ENCODE measurements at regions not wholly inside any gene's neighbourhood (a gene's known extent, or its start where the extent isn't known, plus 50 kb on each side); places are given as distances from the start of the nearest gene placed in this dataset.

DNA sequence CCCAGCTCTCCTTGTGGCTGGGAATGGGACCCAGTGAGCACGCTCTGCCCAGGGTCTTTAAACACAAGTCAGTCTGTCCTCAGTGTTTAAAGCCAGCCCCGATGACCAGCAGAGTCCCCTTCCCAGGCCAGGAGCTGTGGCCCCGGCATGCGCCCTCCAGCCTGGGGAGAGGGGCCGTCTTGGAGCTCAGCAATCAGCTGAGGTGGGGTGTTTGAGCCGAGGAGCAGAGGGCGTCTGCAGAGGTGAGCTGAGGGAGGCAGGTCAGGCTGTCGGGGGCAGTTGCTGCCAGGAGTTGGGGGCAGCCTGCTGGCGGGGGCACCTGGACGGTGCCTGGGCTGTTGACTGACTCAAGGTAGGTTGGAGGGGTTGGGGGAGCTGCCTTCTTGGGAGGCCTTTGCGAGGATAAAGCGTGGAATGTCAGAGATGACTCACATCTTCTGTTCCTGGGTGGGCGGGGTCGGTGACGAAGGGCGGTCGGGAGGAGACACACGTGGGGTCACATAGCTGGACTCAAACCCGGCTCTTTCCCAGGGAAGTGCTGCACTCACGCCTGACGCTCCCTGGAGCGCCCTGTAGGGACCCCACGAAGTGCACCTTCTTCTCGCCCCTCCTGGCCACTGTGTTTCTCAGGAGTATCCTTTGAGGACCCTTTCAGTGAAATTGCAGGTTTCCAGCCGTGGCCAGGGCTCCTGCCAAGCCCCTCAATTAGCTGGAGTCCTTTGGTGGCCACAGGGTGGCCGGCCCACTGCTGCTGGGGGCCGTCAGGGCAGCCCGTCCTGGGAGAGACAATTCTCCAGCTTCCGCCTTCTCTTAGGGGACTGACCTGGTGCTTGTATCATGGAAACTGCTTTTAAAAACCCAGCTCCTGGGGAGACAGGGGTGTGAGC lies 86.2 kb downstream of the SIK1 start:
- 59 to 62% methylated on average over 28 of the region's 29 CpGs for WGBS, 2 donors

DNA sequence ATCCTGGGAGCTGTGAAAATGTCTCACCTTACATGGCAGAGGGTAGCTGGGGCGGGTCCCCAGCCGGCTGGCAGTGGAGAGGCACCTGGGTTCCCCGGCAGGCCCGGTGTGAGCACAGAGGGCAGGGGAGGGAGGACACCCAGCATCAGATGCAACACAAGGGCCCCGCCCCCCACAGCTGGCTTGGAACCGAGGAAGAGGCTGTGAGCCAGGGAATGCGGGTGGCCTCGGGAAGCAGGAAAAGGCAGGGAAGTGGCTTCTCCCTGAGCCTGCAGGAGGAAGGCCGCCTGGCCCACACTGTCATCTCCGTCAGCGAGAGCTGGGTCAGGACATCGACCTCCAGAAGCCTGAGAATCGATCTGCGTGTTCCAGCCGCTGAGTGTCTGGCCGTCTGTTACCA lies 87.3 kb downstream of the SIK1 start:
- H3K4me3 ChIP-seq = no peak overlapping the region
- WGBS, 2 donors = 74 to 78% methylated on average over 13 to 16 of the region's 16 CpGs
- no peaks in the 10 kb centered on the region for H3K9me3 ChIP-seq
- H3K27me3 ChIP-seq = peaks cover 0 to 10% of the 10 kb centered on the region in 2 donors
- H3K4me1 ChIP-seq = peaks cover 0 to 19% (median 0%) of the 10 kb centered on the region in 4 donors
- H3K27ac ChIP-seq = no peak overlapping the region
- H3K36me3 ChIP-seq = no peaks in the 10 kb centered on the region
- no peak for DNase-seq (ENCODE audit: low spot score in 2 of 2)
- TF ChIP-seq POLR2A (IDR thresholded peaks at IDR 0.05) (no peak), EP300 (IDR thresholded peaks at IDR 0.05) (no peak)
- TF ChIP-seq, protein P1, sequence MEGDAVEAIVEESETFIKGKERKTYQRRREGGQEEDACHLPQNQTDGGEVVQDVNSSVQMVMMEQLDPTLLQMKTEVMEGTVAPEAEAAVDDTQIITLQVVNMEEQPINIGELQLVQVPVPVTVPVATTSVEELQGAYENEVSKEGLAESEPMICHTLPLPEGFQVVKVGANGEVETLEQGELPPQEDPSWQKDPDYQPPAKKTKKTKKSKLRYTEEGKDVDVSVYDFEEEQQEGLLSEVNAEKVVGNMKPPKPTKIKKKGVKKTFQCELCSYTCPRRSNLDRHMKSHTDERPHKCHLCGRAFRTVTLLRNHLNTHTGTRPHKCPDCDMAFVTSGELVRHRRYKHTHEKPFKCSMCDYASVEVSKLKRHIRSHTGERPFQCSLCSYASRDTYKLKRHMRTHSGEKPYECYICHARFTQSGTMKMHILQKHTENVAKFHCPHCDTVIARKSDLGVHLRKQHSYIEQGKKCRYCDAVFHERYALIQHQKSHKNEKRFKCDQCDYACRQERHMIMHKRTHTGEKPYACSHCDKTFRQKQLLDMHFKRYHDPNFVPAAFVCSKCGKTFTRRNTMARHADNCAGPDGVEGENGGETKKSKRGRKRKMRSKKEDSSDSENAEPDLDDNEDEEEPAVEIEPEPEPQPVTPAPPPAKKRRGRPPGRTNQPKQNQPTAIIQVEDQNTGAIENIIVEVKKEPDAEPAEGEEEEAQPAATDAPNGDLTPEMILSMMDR (IDR thresholded peaks at IDR 0.05) = no peak

More for the DNA sequence above, 86.2 kb downstream of the SIK1 start:
- DNase-seq (ENCODE audit: low spot score in 2 of 2) = no peak
- peaks cover 0 to 21% (median 0%) of the 10 kb centered on the region in 4 donors for H3K4me1 ChIP-seq
- no peak overlapping the region for H3K27ac ChIP-seq
- TF ChIP-seq POLR2A (IDR thresholded peaks at IDR 0.05) (no peak), EP300 (IDR thresholded peaks at IDR 0.05) (no peak)
- TF ChIP-seq, protein P1 (IDR thresholded peaks at IDR 0.05) = no peak
- peaks cover 0 to 10% of the 10 kb centered on the region in 2 donors for H3K27me3 ChIP-seq
- no peaks in the 10 kb centered on the region for H3K9me3 ChIP-seq
- H3K36me3 ChIP-seq = no peaks in the 10 kb centered on the region
- no peak overlapping the region for H3K4me3 ChIP-seq

DNA sequence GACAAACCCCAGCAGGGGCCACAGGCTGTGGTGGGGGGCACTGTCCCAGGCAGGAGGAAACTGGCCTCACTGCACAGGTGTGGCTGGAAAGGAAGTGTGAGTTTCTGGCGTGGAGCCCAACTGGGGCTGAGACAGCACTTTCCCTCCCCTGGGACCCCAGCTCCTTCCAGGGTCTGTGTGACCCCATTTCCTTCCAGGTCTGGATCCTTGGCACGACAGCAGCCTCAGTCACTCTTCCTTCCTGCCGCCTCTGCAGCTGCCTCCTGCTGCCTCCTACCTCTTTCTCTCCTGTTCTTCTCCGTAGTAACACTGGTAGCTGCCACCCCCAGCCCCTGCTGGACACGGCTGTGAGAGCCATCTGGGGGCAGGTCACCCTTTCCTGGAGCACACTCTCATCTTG lies 88.0 kb downstream of the SIK1 start:
- no peak overlapping the region for H3K4me3 ChIP-seq
- no peak overlapping the region for H3K27ac ChIP-seq
- H3K36me3 ChIP-seq = no peaks in the 10 kb centered on the region
- no peaks in the 10 kb centered on the region for H3K9me3 ChIP-seq
- H3K4me1 ChIP-seq = peaks cover 0 to 16% (median under 1%) of the 10 kb centered on the region in 4 donors
- WGBS, 2 donors = 67 to 69% methylated on average over 5 of the region's 5 CpGs
- peaks cover 0 to 10% of the 10 kb centered on the region in 2 donors for H3K27me3 ChIP-seq
- TF ChIP-seq, protein P1 (IDR thresholded peaks at IDR 0.05) = no peak
- TF ChIP-seq EP300 (IDR thresholded peaks at IDR 0.05) (no peak), POLR2A (IDR thresholded peaks at IDR 0.05) (no peak)
- DNase-seq (ENCODE audit: low spot score in 2 of 2) = no peak

DNA sequence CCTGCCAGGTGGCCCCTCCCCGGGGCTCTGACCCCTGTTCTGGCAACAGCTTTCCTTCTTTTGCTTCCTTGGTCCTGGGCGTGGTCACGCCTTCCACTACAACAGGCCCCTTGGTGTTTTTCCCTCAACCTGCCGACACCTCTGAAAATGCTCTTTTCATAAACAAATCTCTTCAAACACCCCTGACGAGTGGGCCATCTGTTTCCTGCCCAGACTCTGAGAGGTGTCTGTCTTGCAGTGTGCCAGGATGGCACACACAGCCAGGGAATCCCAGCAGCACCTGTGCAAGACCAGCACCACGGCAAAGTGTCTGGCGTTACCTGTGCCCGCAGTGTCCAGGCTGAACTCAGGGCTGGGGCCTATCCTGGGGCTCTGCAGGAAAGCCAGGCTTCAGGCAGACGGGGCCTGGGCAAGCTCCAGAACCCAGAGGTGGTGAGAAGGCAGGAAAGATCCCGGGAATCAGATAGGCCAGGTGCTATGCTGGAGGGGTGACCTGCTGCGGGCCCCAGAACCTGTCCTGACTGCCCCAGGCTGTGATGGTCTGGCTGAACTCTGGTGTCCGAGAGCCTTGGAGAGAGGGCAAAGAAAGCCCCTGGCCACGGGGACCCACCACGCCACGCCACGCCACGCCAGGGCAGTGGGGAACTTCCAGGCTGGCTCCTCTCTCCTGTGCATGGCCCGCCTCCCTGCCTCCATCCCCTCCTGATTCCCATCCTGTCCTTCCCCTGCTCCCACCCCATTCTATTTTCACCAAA lies 88.9 kb downstream of the SIK1 start:
- Histone ChIP-seq H3K36me3 (no peaks in the 10 kb centered on the region), H3K27ac (no peak overlapping the region), H3K27me3 (peaks cover 0 to 10% of the 10 kb centered on the region in 2 donors), H3K9me3 (no peaks in the 10 kb centered on the region), H3K4me1 (peaks cover 0 to 25% (median 7%) of the 10 kb centered on the region in 4 donors), H3K4me3 (no peak overlapping the region)
- WGBS, 2 donors = 94 to 96% methylated on average over 18 of the region's 18 CpGs
- no peak for DNase-seq (ENCODE audit: low spot score in 2 of 2)
- no peak for TF ChIP-seq EP300 (IDR thresholded peaks at IDR 0.05)
- TF ChIP-seq, protein P1 (IDR thresholded peaks at IDR 0.05) = no peak
- TF ChIP-seq POLR2A (IDR thresholded peaks at IDR 0.05) = no peak

DNA sequence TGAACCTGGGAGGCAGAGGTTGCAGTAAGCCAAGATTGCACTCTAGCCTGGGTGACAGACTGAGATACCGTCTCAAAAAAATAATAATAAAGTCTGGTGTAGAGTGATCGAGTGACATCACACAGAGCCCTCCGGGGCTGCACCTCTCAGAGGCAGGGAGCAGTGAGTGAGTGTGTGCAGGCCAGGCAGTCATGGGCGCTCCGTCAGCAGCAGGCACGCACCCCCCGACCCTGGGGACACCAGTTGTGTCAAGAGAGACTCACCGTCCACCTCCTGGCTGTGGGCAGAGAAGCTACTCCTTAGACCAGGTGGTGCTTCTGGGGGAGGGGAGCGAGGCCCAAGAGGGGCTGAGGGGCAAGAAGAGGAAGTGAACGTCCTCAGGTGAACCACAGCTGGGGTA lies 91.8 kb downstream of the SIK1 start:
- Histone ChIP-seq H3K4me3 (no peak overlapping the region), H3K9me3 (no peaks in the 10 kb centered on the region), H3K27me3 (peaks cover 0 to 6% of the 10 kb centered on the region in 2 donors), H3K27ac (no peak overlapping the region), H3K36me3 (no peaks in the 10 kb centered on the region), H3K4me1 (peaks cover 0 to 26% (median 20%) of the 10 kb centered on the region in 4 donors)
- WGBS, 2 donors = 89 to 94% methylated on average over 10 of the region's 10 CpGs
- no peak for DNase-seq (ENCODE audit: low spot score in 2 of 2)
- no peak for TF ChIP-seq EP300 (IDR thresholded peaks at IDR 0.05)
- TF ChIP-seq, protein P1 (IDR thresholded peaks at IDR 0.05) = no peak
- no peak for TF ChIP-seq POLR2A (IDR thresholded peaks at IDR 0.05)
